Cerebellar cortex (tissue), 1 donor: ENCODE measurements at regions not wholly inside any gene's neighbourhood (a gene's known extent, or its start where the extent isn't known, plus 50 kb on each side); places are given as distances from the start of the nearest gene placed in this dataset.

Source experiments
- DNase-seq: peaks from one replicate; pipeline ENCODE4 v3.0.0-alpha.2; 2015; ENCODE audit warnings: low spot score

DNA sequence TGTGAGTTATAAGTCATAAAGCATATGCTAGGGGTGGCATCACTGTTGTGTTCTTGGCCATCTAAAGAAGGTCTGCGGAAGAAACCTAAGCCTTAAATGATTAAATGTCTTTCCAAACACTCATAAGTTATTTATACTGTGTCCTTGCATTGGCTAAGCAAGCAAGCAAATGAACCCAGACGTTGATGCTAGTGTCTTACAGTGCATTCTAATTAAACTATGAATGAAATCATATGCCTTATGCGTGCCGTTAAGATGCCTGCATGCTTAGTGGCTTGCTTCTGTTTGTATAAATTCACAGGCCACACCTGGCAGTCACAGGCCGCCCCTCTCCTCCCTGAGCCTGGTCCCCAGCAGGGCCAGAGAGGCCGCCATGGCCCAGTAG lies 49.9 kb downstream of the RIN2 start:
- DNase-seq, result no peak

DNA sequence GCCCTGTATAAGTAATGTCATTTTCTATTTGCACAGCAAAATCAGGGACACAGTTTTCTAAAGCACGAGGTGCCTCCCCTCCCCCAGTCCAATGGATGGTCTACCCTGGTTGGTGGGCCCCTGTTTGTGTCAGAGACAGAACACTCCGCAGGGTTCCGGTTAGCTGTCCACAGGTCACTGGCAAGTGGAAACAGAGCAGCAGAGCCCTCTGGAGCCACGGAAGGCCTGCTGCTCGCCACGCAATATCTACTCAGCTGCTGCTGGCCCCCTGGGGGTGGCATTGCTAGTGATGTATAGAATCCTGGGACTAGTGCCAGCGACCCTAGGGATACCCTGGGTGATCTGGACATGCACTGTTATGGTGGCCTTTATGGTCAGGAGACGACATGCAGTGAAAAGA lies 50.4 kb downstream of the RIN2 start:
- DNase-seq, result no peak

DNA sequence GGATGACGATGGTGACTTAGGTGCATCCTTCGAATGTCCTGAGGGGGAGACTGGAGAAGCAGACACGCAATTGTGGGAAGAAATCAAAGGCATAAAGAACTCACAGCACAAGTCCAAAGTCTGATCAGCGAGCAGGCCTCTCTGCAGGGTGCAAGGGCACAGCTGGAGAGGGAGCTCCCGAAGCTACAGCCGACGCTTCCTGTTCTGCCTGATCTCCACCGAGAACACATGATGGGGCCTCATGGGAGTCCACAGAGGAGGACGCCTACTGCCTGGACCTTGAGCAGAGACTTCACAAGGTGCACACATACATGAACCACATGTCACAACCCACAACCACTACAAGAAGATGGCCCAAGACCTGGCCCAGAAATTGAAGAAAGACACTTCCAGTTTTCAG lies 51.4 kb downstream of the RIN2 start:
- DNase-seq, result no peak

DNA sequence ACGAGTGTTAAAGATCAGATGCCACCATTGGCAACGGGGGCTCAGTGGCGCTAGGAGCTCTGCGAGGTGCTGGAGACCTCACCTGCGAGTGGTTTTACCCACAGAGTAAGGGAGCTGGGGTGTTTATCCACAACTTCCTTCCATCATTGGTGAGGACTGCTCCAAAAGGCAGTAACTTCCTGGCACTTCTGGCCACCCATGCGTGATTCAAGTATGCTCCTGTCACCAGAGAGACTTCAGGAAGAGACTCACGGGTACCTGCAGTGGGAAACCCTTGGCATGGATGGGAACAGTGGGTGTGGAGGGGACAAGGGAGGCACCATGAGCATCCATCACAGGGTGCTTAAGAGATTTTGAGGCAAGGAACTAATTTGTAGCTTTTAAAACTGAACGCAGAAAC lies 53.2 kb downstream of the RIN2 start:
- no peak for DNase-seq

DNA sequence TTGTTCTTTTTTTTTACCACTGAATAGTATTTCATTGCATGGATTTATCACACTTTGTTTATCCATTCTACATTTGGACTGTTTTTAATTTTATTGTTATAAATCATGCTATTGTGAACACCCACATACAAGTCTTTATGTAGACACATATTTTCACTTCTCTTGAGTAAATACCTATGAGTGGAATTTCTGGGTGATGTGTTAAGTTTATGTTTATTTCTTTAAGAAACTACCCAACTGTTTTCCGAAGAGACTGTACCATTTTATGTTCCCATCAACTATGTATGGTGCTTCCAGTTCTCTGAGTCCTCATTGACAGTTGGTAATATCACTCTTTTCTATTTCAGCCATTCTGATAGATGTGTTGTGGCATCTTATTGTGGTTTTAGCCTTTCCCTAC lies 54.0 kb downstream of the RIN2 start:
- no peak for DNase-seq

DNA sequence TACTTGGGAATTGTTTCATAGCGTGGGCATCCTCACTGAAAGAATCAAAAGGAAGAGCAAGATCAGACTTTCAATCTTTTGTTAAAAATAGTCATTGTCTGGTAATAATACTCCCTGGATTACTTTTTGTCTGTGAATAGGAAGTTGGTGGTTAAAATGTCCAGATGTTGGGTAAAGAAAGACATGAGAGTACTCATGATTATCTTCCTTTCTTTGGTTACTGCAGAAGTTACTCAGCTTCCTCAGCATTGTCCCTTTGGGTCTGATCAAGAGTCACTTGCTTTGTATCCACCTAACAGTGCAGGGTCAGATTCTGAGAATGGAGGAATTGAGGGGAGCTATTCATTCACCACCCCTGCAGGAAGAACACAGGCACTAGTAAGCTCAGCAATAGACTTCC lies 54.6 kb downstream of the RIN2 start:
- DNase-seq, result no peak

DNA sequence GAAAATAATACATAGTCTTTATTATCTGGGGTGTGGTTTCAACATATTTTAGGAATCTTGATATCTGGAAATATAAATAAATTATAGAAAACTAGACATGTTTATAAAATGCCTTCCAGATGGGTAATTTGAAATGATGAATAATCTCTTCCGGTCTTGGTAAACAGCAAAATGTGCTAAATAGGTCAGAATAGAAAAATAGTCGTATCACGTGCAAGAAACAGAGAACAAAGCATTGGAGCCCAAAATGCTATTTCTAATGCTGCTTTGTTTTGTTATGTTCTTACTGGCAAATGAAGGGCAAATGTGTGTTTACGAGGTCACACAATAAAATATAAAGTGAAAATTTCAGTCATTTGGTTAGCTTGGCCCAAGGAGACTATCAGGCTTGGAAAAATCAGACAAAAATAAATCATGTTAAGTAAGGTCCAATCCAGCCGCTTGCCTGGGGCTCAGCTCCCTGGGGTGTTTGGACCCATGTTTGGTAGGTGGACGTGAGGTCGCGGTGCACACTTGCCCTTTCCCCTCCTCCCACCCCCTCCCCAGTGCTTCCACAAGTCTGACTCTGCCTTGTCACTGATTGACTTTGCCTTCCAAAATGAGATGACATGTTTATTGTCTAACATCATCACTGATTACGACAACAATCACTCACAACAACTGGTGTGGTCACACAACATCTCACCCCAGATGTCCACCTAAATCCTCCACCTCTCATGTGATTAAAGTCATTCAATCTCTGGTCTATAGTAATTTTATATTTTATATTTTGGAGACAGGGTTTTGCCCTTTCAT lies 56.0 kb downstream of the RIN2 start:
- DNase-seq, result no peak

DNA sequence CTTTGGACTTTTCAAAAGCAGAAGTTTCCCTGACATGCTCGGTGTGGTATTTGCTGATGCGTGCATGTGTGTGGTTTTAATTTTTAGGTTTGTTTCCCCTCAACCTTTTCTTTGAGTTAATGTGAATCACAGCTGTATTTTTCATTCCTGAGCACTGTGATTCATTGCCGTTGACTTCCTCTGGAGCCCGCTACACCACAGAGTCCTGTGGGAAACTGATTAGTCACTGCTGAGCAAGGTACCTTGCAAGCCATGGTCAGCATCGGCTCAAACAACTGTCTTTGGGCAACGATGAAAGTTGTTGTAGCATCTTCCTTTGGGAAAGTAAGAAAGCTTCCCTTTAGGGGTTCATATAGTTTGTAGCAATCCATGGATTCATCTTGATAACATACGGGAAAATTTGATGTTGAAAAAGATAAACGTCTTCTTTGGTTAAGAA lies 57.5 kb downstream of the RIN2 start:
- no peak for DNase-seq

DNA sequence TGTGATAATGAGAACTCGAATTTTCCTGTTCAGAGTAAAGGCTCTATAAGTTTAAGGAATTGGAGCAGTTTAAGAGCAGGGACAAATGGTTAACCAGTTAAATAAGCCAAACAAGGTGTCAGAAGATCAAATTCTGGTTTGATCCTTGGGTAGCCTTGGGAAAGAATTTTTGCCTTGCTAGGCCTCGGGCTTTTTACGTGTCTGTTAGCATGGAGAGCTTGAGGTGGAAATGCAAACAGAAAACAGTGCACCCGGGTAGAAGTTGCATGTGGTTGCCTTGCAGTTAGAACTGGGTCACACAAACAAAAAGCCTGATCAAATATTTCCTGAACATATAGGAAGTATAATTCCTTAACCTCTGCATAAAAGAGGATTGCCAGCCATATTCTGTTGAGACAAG lies 58.3 kb downstream of the RIN2 start:
- no peak for DNase-seq

DNA sequence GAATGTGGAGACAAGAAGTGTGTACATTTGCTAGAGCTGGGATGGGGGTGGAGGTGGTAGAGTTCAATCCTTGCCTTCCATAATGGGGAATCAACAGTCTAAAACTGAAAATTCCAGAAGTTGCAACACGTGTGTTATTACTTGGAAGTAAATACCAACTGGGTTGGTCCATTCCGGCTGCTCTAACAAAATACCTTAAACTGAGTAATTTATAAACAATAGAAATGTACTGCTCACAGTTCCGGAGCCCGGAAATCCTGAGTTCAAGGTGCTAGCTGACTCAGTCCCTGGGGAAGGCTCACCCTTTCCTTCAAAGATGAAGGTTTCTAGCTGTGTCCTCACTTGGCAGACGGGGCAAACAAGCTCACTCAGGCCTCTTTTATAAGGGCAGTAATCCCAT lies 59.0 kb downstream of the RIN2 start:
- DNase-seq, result no peak

DNA sequence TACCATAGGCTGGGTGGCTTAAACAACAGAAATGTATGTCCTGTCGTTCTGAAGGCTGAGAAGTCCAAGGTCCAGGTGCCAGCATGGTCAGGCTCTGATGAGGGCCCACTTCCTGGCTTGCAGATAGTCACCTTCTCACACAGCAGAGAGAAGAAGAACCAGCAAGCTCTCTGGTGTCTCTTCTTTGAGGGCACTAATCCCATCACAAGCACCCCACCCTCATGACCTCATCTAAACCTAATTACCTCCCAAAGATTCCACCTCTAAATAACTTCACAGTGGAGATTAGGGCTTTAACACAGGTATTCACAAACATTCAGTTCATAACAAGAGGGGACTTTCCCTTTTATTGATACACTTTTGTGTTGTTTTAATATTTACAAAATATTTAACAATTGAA lies 61.1 kb downstream of the RIN2 start:
- no peak for DNase-seq

DNA sequence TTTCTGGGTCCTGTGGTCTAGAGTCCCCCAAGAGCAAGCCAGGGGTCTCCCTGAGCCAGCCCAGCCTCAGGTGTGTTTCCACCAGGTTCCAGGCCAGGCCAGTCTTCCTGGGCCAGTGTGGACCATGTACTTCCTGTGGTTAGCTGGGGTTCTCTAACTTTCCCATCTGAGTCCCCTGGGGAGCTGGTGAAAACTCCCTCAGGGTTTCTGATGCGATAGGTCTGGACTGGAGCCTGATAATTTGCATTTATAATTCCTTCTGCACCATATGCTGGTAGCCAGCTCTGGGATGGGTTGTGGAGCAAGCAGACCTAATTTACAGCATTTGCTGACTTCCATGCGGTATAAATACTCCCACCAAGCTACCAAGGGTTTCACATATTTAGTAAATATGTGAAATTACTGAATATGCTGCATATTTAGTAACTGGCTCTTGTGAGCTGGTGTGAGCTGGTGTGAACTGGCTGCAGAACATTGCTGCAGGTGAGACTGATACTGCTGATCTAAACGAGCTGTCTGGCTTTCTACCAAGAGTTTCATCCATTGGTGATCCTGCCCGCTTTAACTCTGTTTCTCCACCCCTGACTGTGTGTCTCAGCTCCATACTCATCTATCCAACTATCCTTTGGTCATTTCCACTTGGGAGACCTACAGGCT lies 62.6 kb downstream of the RIN2 start:
- DNase-seq, result no peak

DNA sequence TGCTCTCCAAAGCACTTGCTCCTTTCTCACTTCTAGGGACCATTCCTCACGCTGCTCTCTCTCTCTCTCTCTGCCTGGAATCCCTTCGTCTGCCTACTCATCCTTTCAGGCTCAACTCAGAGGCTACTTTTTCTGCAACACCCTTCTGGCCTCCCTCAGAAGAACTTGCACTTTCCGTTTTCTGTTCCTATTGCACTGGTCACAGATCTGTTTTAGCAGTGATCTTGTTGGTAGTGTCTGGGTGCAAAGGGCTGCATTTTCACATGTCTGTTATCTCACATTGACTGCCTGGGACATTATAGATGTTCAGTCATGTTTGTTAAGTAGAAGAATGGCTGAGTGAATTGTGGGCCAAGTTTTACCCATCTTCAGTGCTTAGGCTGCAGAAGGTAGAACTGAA lies 63.5 kb downstream of the RIN2 start:
- DNase-seq, result no peak

DNA sequence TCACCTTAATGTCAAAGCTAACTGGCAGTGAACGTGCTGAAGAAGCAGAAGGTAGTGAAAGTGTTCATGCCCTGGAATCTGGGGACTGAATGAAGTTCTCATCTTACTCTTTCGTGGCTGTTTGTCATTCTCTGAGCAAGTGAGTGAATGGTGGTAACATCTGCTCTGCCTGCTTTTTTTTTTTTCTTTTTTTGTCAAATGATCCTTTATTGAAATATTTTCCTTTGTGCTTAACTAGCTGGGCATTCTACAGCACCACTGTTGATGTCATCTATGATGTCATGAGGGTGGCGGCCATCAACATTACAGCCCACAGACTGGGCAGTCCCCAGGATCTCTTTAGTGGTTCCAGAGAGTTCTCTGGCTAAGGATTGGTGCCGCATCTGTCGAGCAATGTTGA lies 65.2 kb downstream of the RIN2 start:
- no peak for DNase-seq

DNA sequence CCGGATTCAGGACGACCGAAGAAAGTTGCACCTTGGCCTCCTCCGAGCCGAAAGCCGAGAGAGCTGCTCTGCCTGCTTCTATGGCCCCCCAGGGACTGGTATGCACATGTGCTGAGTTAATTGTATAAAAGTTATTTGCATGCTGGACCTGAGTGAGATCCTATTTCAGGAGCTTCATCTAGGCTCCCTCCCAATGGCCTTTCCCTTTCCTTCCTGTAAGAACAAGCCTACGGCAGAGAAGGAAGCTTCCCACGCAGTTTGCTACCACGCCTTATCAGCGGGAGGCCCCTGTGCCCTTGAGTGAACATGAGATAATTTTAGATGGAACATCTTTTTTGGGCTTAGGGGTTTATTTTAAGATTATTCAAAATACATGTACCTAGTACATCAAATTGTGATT lies 65.9 kb downstream of the RIN2 start:
- no peak for DNase-seq

DNA sequence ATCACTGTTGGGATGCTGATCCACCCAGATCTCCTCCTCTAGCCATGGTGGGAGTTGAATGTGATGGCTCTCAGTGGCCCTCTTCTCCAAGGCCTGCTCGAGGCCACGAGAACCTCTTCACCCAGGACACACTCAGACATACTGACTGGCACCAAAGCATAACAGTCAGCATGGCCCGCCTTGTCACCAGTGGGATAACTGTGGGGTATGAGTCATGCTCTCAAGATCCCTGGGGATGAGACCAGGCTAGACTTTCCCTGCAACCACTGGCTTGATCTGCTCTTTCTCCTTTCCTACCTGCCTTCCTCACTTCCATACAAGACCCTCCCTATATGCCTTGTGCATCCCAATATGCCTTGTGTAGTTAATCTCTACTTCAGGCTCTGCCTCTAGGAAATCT lies 66.8 kb downstream of the RIN2 start:
- no peak for DNase-seq

DNA sequence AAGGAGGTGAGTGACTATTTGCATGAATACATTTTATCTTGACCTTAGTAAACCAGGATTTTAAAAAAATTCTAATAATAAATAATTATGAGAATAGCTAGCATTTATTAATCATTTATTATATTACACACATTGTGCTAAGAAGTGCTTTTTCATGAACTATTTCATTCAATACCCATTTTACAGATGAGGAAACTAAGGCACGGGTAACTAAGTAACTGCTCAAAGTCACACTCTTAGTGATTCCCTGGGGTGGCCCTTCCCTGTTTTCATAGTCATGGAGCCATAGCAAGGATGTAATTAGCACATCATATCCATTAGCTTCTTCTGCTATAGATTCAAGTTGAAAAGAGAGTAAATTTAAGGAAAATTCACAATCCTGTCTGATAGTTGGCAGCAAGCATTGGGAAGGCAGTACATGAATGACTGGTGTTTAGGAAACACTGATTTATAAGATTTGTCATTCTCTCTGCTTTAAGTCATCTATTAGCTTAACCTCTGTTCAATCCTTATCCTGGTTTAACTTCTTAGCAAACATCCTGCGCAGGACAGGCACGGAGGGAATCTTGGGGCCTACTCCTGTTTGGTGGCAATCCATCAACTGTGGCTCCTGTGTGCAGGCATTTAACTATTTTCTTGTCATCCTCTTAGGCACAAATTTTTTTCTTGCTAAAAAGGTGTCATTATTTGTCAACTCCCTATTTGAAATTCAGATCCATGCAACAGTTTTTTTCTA lies 68.3 kb downstream of the RIN2 start:
- no peak for DNase-seq

DNA sequence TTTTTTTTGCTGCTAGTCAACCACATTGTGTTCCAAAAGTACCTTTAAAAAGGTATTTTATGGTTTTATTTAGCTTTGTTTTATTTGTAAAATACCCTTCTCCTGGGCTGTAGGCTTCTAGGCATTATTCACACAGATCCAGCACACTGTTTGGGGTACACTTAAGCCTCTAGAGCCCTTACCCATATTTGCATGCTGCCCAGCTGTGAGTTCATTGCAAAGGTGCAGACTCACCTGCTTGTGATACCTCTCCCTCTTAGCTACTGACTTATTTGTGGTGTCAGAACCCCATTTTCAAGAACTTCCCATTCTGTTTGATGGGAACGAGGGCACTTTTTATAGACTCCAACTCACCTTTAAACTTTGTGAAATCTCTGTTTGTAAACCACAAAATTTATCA lies 69.8 kb downstream of the RIN2 start:
- DNase-seq, result no peak

DNA sequence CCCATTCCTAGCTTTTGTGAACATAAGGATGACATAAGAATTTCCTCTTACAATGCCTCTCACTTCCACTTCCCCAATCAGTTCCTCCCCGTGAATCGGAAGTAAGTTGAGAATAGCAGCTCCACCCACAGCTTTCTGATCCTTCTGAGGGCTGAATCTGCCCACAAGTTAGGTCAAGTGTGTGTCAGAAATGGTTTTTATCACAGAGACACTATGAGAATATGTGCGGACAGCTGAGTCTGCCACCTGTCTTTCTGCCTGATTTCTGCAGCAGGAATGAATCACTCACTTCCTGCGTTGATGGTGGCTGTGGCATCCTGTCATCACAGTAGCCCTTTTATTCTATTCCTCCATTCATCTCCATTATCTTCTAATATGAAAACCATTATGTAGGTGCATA lies 70.2 kb downstream of the RIN2 start:
- DNase-seq, result no peak

DNA sequence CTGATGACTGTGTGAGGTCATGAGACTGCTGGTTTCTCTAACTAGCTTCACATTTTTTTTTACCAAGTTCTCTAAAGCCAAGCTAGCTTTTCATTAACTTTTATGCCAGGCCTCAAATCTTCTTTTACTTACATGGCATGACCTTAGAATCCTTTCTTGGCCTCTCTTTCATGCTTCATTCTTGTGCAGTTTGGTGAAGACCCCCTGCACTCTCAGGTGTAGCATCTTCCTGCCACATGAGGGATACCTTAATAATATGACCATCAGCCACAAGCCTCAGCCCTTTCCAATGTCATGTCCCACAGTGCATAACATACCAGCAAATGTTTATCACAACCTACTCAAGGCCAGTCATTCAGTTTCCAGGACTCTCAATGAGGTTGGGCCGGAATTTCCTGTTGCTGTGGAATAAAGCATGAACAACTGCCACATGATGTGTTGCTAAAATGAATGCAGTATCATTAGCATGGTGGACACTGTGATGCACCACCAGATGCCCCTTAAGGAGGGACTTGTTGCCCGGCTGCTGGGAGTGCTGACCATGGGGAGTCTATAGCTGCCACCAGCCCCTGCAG lies 72.2 kb downstream of the RIN2 start:
- no peak for DNase-seq

DNA sequence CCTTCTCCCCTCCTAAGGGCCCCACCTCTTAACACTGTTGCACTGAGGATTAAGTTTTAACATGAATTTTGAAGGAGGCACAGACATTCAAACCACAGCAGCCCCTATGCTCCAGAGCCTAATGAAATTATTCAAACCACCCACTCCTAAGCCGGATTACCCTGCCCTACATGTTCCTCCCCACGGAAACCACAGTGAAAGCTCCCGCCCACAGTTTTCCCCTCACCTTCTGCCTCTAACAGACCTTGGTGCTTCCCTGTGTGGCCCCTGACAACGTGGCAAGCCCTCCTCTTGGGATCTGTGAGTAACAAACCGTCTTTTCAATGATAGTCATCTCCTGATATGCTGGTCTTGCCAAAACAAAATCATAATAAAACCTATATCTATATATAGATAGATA lies 74.8 kb downstream of the RIN2 start:
- no peak for DNase-seq

DNA sequence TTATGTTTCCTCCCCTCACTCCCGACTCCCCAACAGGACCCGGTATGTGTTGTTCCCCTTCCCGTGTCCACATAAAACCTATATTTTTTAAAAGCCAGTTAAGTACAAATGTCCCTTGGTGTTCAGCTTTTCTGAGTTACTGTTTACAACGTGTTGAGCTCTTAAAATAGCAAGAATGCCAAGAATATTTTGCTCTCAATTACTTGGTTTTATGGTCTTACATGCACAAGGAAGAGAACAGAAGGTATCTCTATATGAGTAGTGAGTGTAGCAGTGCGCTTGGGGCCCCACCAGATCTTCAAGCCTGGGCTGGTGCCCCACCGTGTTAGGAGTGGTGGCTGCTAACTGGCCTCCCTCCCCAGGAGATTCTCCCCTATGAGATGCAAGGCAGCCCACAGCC lies 75.3 kb downstream of the RIN2 start:
- DNase-seq, result no peak

DNA sequence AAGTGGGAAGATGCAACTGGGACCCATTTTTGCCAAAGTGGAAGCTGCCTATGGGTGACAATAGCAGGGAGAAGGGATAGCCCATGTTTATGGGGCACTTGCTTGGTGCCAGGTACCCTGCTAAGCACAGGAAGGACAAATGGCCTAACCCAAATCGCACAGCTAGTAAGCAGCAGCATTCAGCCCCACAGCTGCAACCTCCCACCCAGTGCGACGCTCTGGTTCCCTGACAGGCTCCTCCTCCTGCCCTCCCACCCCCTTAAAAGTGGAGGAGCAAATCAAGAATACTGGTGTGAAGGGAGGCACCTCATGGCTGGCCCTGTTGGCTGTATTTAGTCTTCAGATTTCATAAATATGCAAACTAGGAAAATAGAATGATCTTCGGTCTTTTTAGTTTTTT lies 76.2 kb downstream of the RIN2 start:
- no peak for DNase-seq
